ENCODE measurements at regions not wholly inside any gene's neighbourhood (a gene's known extent, or its start where the extent isn't known, plus 50 kb on each side); places are given as distances from the start of the nearest gene placed in this dataset.

DNA sequence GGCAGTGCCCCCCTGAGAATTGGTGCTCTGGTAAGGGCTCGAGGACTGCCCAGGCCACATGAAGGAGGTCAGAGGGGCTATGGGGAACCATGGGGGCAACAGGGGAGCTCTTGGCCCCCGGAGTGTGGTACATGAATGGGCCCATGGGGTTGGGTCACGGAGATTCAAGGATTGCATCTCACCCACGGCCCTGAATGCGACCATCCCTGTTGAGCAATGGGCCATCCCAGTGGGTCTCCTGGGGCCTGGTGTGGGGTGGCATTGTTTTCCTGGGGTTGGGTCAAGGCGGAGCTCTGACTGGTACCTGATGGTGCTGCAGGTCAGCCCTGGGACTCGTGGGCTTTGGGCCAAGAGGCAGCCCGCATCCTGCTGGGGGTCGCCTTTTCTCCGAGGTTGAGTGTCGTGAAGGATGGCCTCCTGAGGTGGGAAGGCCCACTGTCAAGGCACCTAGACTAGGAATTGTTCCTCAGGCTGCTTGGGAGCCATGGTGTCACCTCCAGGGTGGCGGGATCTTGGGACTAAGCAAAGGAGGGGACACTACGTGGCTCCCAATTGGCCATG is 198.3 kb downstream of the UBE3A start:
- no peaks in the 10 kb centered on the region for H3K9me3 ChIP-seq
- H3K27ac ChIP-seq (ENCODE audit: low read length): no peak overlapping the region
- ChIA-PET CTCF (no interaction called here), POLR2A (no interaction called here)
- DNase-seq (peak in 2 of 35 experiments; percentile 1 to 8), ATAC-seq (replicated peaks in 1 of 4) (no peak)
- H3K4me3 Mint-ChIP-seq: no peak overlapping the region
- no peaks in the 10 kb centered on the region for H3K4me1 Mint-ChIP-seq
- no peaks in the 10 kb centered on the region for H3K27me3 Mint-ChIP-seq
- no peaks in the 10 kb centered on the region for H3K4me1 ChIP-seq (ENCODE audit: control insufficient read depth in 1 of 2, extremely low read depth in 1 of 2, insufficient read depth in 2 of 2, low read length in 2 of 2)
- H3K36me3 ChIP-seq (ENCODE audit: control insufficient read depth in 2 of 2, extremely low read depth in 1 of 2, insufficient read depth in 1 of 2, low read length in 1 of 2): no peaks in the 10 kb centered on the region
- no peaks in the 10 kb centered on the region for H3K27me3 ChIP-seq (replicated peaks in 1 of 2; ENCODE audit: control insufficient read depth in 2 of 2, extremely low read depth in 1 of 2, insufficient read depth in 2 of 2, low read length in 1 of 2)
- no peaks in the 10 kb centered on the region for H3K36me3 Mint-ChIP-seq
- H3K9me3 Mint-ChIP-seq: peaks cover 0 to 9% (median 3%) of the 10 kb centered on the region in 3 donors
- WGBS (ENCODE audit: insufficient coverage): 81% methylated on average over 13 of the region's 13 CpGs
- no peak overlapping the region for H3K4me3 ChIP-seq (ENCODE audit: control insufficient read depth in 1 of 2, extremely low read depth in 1 of 2, low read length in 1 of 2)
- H3K27ac Mint-ChIP-seq: no peak overlapping the region

DNA sequence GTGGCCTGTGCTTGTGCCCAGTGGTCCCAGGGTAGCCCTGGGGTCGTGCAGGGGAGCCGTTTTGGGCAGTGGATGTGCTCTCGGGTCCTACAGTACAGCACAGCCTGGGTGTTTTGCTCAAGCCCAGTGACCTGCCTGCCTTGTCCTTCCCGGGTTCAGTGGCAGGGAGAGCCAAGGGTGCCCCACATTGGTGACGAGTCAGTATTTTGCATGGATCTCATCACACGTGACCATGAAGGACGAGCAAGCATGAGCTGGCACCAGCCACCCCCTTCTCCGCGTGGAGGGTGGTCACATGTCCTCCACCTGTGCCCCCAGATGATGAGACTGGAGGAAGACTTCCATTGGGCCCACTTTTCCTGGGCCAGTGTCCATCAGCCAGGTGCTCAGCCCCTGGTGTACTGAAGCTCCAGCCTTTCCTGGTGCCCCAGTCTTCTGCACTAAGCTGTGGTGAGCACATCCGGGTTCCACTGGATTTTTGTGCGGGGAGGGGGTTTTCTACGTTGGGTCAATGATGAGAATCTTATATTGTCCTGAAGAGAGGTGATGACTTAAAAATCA is 197.5 kb downstream of the UBE3A start:
- Mint-ChIP-seq H3K27ac (no peak overlapping the region), H3K36me3 (no peaks in the 10 kb centered on the region), H3K4me3 (no peak overlapping the region), H3K4me1 (no peaks in the 10 kb centered on the region), H3K27me3 (no peaks in the 10 kb centered on the region), H3K9me3 (peaks cover 0 to 9% (median 3%) of the 10 kb centered on the region in 3 donors)
- no peaks in the 10 kb centered on the region for H3K4me1 ChIP-seq (ENCODE audit: control insufficient read depth in 1 of 2, extremely low read depth in 1 of 2, insufficient read depth in 2 of 2, low read length in 2 of 2)
- CTCF ChIA-PET: no interaction called here
- no peaks in the 10 kb centered on the region for H3K27me3 ChIP-seq (replicated peaks in 1 of 2; ENCODE audit: control insufficient read depth in 2 of 2, extremely low read depth in 1 of 2, insufficient read depth in 2 of 2, low read length in 1 of 2)
- no peak for ATAC-seq (replicated peaks in 1 of 4)
- peak in 1 of 35 experiments; percentile 2 for DNase-seq
- POLR2A ChIA-PET: no interaction called here
- H3K36me3 ChIP-seq (ENCODE audit: control insufficient read depth in 2 of 2, extremely low read depth in 1 of 2, insufficient read depth in 1 of 2, low read length in 1 of 2): no peaks in the 10 kb centered on the region
- 71% methylated on average over 11 of the region's 12 CpGs for WGBS (ENCODE audit: insufficient coverage)
- H3K27ac ChIP-seq (ENCODE audit: low read length): no peak overlapping the region
- H3K4me3 ChIP-seq (ENCODE audit: control insufficient read depth in 1 of 2, extremely low read depth in 1 of 2, low read length in 1 of 2): no peak overlapping the region
- no peaks in the 10 kb centered on the region for H3K9me3 ChIP-seq

GRCh38 chr15:25242166-25242879 is 196.5 kb downstream of the UBE3A start:
- no peaks in the 10 kb centered on the region for H3K27me3 ChIP-seq (replicated peaks in 1 of 2; ENCODE audit: control insufficient read depth in 2 of 2, extremely low read depth in 1 of 2, insufficient read depth in 2 of 2, low read length in 1 of 2)
- CTCF ChIA-PET: no interaction called here
- no peaks in the 10 kb centered on the region for H3K4me1 Mint-ChIP-seq

DNA sequence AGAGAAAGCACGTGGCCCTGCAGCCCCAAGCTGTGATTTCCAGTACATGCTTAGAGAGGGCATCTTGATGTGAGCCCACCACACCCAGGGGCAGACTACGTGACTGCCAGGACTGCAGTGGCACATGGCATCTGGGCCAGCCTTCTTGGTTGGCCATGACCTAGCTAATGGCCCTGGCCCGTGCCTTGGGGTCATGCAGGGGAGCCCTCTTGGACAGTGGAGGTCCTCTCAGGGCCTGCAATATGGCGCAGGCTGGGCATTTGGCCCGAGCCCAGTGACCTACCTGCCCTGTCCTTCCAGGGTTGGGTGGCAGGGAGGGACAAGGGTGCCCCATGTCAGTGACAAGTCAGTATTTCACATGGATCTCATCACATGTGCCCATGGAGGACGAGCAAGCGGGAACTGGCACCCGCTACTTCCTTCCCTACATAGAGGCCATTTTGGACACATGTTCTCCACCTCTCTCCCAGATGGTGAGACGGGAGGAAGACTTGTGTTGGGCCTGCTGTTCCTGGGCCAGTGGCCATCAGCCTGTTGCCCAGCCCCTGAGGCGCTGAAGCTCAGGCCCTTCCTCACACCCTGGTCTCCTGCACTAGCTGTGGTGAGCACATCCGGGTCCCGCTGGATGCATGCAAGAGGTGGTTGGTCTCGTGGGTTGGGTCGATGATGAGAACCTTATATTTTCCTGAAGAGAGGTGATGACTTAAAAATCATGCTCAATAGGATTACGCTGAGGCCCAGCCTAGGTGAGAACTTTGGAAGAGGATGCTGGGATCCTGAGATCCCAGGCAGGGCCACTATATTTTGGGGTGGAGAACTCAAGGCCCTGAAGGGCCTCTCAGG is 195.6 kb downstream of the UBE3A start:
- WGBS (ENCODE audit: insufficient coverage): 80% methylated on average over 11 of the region's 15 CpGs
- Mint-ChIP-seq H3K27me3 (no peaks in the 10 kb centered on the region), H3K36me3 (no peaks in the 10 kb centered on the region), H3K27ac (no peak overlapping the region), H3K4me1 (no peaks in the 10 kb centered on the region), H3K4me3 (no peak overlapping the region), H3K9me3 (peaks cover 0 to 9% (median 3%) of the 10 kb centered on the region in 3 donors)
- Histone ChIP-seq H3K27me3 (replicated peaks in 1 of 2; ENCODE audit: control insufficient read depth in 2 of 2, extremely low read depth in 1 of 2, insufficient read depth in 2 of 2, low read length in 1 of 2) (no peaks in the 10 kb centered on the region), H3K4me1 (ENCODE audit: control insufficient read depth in 1 of 2, extremely low read depth in 1 of 2, insufficient read depth in 2 of 2, low read length in 2 of 2) (no peaks in the 10 kb centered on the region), H3K4me3 (ENCODE audit: control insufficient read depth in 1 of 2, extremely low read depth in 1 of 2, low read length in 1 of 2) (no peak overlapping the region), H3K27ac (ENCODE audit: low read length) (no peak overlapping the region), H3K36me3 (ENCODE audit: control insufficient read depth in 2 of 2, extremely low read depth in 1 of 2, insufficient read depth in 1 of 2, low read length in 1 of 2) (no peaks in the 10 kb centered on the region), H3K9me3 (no peaks in the 10 kb centered on the region)
- ChIA-PET CTCF (no interaction called here), POLR2A (interaction anchor here in 1 of 2 donors (0.6 kb wide), 1 partner anchor 589 kb away, joined by 3 read pairs; no protein-coding TSS in a partner anchor)
- ATAC-seq (replicated peaks in 1 of 4) (no peak), DNase-seq (peak in 3 of 35 experiments; percentile 2 to 23 (median 2))

More at GRCh38 chr15:25242166-25242879, 196.5 kb downstream of the UBE3A start:
- H3K9me3 ChIP-seq: no peaks in the 10 kb centered on the region
- H3K4me3 ChIP-seq (ENCODE audit: control insufficient read depth in 1 of 2, extremely low read depth in 1 of 2, low read length in 1 of 2): no peak overlapping the region
- Mint-ChIP-seq H3K27ac (no peak overlapping the region), H3K36me3 (no peaks in the 10 kb centered on the region), H3K4me3 (no peak overlapping the region), H3K9me3 (peaks cover 0 to 12% (median 3%) of the 10 kb centered on the region in 3 donors), H3K27me3 (no peaks in the 10 kb centered on the region)
- no peaks in the 10 kb centered on the region for H3K36me3 ChIP-seq (ENCODE audit: control insufficient read depth in 2 of 2, extremely low read depth in 1 of 2, insufficient read depth in 1 of 2, low read length in 1 of 2)
- POLR2A ChIA-PET: interaction anchor here in 1 of 2 donors (0.6 kb wide), 1 partner anchor 589 kb away, joined by 3 read pairs; no protein-coding TSS in a partner anchor
- ATAC-seq (replicated peaks in 1 of 4) (no peak), DNase-seq (peak in 4 of 35 experiments; percentile 0 to 20 (median 4))
- 65% methylated on average over 9 of the region's 10 CpGs for WGBS (ENCODE audit: insufficient coverage)
- H3K27ac ChIP-seq (ENCODE audit: low read length): no peak overlapping the region
- no peaks in the 10 kb centered on the region for H3K4me1 ChIP-seq (ENCODE audit: control insufficient read depth in 1 of 2, extremely low read depth in 1 of 2, insufficient read depth in 2 of 2, low read length in 2 of 2)

- no peaks in the 10 kb centered on the region for H3K36me3 ChIP-seq (ENCODE audit: control insufficient read depth in 2 of 2, extremely low read depth in 1 of 2, insufficient read depth in 1 of 2, low read length in 1 of 2)
Measured at GRCh38 chr15:25243800-25244097, 195.1 kb downstream of the UBE3A start.

DNA sequence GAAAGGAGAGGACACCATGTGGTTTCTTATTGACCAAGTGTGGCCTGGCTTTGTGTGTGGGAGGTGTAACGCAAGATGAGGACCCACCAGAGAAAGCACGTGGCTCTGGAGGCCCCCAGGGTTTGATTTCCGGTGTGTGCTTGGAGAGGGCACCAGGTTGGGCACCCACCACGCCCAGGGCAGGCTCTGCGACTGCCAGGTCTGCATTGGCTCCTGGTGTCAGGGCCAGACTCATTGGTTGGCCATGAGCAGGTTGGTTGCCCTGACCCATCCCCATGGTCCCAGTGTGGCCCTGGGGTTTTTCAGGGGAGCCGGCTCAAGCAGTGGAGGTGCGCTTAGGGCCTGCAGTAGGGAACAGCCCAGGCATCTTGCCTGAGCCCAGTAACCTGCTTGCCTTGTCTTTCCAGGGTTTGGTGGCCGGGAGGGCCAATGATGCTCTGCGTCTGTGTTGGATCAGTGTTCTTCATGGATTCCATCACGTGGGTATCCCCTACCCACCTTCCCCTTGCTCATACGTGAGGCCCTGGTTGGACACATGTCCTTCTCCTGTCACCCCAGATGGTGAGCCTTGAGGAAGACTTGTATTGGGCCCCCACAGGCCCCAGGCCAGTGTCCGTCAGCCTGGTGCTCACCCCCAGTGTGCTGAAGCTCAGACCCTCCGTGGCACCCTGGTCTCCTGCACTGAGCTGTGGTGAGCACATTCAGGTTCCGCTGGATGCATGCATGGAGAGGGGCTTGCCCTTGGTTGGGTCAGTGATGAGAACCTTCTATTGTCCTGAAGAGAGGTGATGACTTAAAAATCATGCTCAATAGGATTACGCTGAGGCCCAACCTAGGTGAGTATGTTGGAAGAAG is 193.9 kb downstream of the UBE3A start:
- H3K4me3 Mint-ChIP-seq: no peak overlapping the region
- no peak overlapping the region for H3K27ac Mint-ChIP-seq
- Histone ChIP-seq H3K36me3 (ENCODE audit: control insufficient read depth in 2 of 2, extremely low read depth in 1 of 2, insufficient read depth in 1 of 2, low read length in 1 of 2) (no peaks in the 10 kb centered on the region), H3K27ac (ENCODE audit: low read length) (no peak overlapping the region), H3K4me1 (ENCODE audit: control insufficient read depth in 1 of 2, extremely low read depth in 1 of 2, insufficient read depth in 2 of 2, low read length in 2 of 2) (no peaks in the 10 kb centered on the region), H3K4me3 (ENCODE audit: control insufficient read depth in 1 of 2, extremely low read depth in 1 of 2, low read length in 1 of 2) (peak overlapping the region in 1 of 2 donors; percentile 25), H3K9me3 (no peaks in the 10 kb centered on the region), H3K27me3 (replicated peaks in 1 of 2; ENCODE audit: control insufficient read depth in 2 of 2, extremely low read depth in 1 of 2, insufficient read depth in 2 of 2, low read length in 1 of 2) (no peaks in the 10 kb centered on the region)
- ChIA-PET CTCF (no interaction called here), POLR2A (no interaction called here)
- H3K9me3 Mint-ChIP-seq: peaks cover 0 to 7% (median 3%) of the 10 kb centered on the region in 3 donors
- DNase-seq (peak in 2 of 35 experiments; percentile 1 to 3), ATAC-seq (replicated peaks in 1 of 4) (no peak)
- 83% methylated on average over 14 of the region's 15 CpGs for WGBS (ENCODE audit: insufficient coverage)
- no peaks in the 10 kb centered on the region for H3K36me3 Mint-ChIP-seq
- H3K27me3 Mint-ChIP-seq: no peaks in the 10 kb centered on the region
- no peaks in the 10 kb centered on the region for H3K4me1 Mint-ChIP-seq

More at GRCh38 chr15:25243800-25244097, 195.1 kb downstream of the UBE3A start:
- Histone ChIP-seq H3K27me3 (replicated peaks in 1 of 2; ENCODE audit: control insufficient read depth in 2 of 2, extremely low read depth in 1 of 2, insufficient read depth in 2 of 2, low read length in 1 of 2) (no peaks in the 10 kb centered on the region), H3K9me3 (no peaks in the 10 kb centered on the region), H3K4me3 (ENCODE audit: control insufficient read depth in 1 of 2, extremely low read depth in 1 of 2, low read length in 1 of 2) (no peak overlapping the region), H3K4me1 (ENCODE audit: control insufficient read depth in 1 of 2, extremely low read depth in 1 of 2, insufficient read depth in 2 of 2, low read length in 2 of 2) (no peaks in the 10 kb centered on the region), H3K27ac (ENCODE audit: low read length) (no peak overlapping the region)
- Mint-ChIP-seq H3K36me3 (no peaks in the 10 kb centered on the region), H3K4me3 (no peak overlapping the region), H3K4me1 (no peaks in the 10 kb centered on the region), H3K9me3 (peaks cover 0 to 7% (median 3%) of the 10 kb centered on the region in 3 donors), H3K27me3 (no peaks in the 10 kb centered on the region), H3K27ac (no peak overlapping the region)
- ATAC-seq (replicated peaks in 1 of 4) (no peak), DNase-seq (no peak)
- ChIA-PET CTCF (no interaction called here), POLR2A (no interaction called here)
- 95% methylated on average over 3 of the region's 7 CpGs for WGBS (ENCODE audit: insufficient coverage)

Measured in T-cell (primary cell).